Activated T-cell treated with anti-CD3 and anti-CD28 coated beads, Interleukin-2, amount 50 U/mL, for 1 hour (primary cell): ENCODE measurements at regions not wholly inside any gene's neighbourhood (a gene's known extent, or its start where the extent isn't known, plus 50 kb on each side); places are given as distances from the start of the nearest gene placed in this dataset.

Source experiments
- DNase-seq: peaks from one replicate; pipeline ENCODE4 v3.0.0-alpha.2; 2020

- DNase-seq, result no peak
Measured at GRCh38 chr20:39225978-39226377, 263.8 kb downstream of the DHX35 start.

- DNase-seq, result no peak
Measured at GRCh38 chr20:39225536-39225935, 263.4 kb downstream of the DHX35 start.

GRCh38 chr20:39222101-39222500 lies 260.0 kb downstream of the DHX35 start:
- DNase-seq, result no peak

- no peak for DNase-seq
Measured at GRCh38 chr20:39216195-39216594, 254.1 kb downstream of the DHX35 start.

- DNase-seq, result no peak
Measured at GRCh38 chr20:39214828-39215227, 252.7 kb downstream of the DHX35 start.

GRCh38 chr20:39213476-39214145 lies 251.5 kb downstream of the DHX35 start:
- no peak for DNase-seq

- no peak for DNase-seq
Measured at GRCh38 chr20:39211060-39211748, 249.1 kb downstream of the DHX35 start.

- no peak for DNase-seq
Measured at GRCh38 chr20:39210341-39211036, 248.3 kb downstream of the DHX35 start.

GRCh38 chr20:39206899-39207564 lies 244.9 kb downstream of the DHX35 start:
- DNase-seq, result no peak

GRCh38 chr20:39195582-39196021 lies 233.5 kb downstream of the DHX35 start:
- no peak for DNase-seq

- no peak for DNase-seq
Measured at GRCh38 chr20:39190666-39191570, 228.8 kb downstream of the DHX35 start.

- no peak for DNase-seq
Measured at GRCh38 chr20:39188266-39188765, 226.2 kb downstream of the DHX35 start.

GRCh38 chr20:39181490-39181889 lies 219.3 kb downstream of the DHX35 start:
- no peak for DNase-seq

- DNase-seq, result no peak
Measured at GRCh38 chr20:39176457-39176856, 214.3 kb downstream of the DHX35 start.

- DNase-seq, result no peak
Measured at GRCh38 chr20:39170896-39171463, 208.8 kb downstream of the DHX35 start.

- DNase-seq, result no peak
Measured at GRCh38 chr20:39165099-39165498, 203.0 kb downstream of the DHX35 start.

- DNase-seq, result no peak
Measured at GRCh38 chr20:39164642-39165041, 202.5 kb downstream of the DHX35 start.

GRCh38 chr20:39163993-39164392 lies 201.8 kb downstream of the DHX35 start:
- DNase-seq, result no peak

- no peak for DNase-seq
Measured at GRCh38 chr20:39161900-39162299, 199.8 kb downstream of the DHX35 start.

- DNase-seq, result no peak
Measured at GRCh38 chr20:39155971-39156370, 193.8 kb downstream of the DHX35 start.

GRCh38 chr20:39152742-39153141 lies 190.6 kb downstream of the DHX35 start:
- no peak for DNase-seq

- DNase-seq, result no peak
Measured at GRCh38 chr20:39152126-39152525, 190.0 kb downstream of the DHX35 start.
